ENCODE measurements at regions not wholly inside any gene's neighbourhood (a gene's known extent, or its start where the extent isn't known, plus 50 kb on each side); places are given as distances from the start of the nearest gene placed in this dataset.

DNA sequence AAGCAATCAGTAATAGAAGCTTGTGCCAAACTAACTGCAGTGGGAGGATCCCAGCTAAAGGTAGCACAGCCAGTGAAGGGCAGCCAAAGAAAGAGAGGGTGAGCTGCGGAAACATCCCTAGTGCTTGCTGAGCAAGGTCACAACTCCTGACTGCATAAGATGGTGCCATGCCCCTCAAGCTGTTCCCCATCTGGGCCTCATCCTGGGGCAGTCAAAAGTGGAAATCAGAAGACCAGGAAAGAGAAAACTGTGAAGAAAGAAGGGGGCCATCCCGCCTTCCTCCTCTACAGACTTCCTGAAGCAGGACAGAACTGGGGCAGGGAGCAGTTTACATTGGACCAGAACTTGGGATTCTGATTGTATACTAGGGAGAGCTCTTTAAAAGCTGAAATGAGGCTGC lies 159.2 kb downstream of the TNFSF13B start:
- TF ChIP-seq, protein P1, sequence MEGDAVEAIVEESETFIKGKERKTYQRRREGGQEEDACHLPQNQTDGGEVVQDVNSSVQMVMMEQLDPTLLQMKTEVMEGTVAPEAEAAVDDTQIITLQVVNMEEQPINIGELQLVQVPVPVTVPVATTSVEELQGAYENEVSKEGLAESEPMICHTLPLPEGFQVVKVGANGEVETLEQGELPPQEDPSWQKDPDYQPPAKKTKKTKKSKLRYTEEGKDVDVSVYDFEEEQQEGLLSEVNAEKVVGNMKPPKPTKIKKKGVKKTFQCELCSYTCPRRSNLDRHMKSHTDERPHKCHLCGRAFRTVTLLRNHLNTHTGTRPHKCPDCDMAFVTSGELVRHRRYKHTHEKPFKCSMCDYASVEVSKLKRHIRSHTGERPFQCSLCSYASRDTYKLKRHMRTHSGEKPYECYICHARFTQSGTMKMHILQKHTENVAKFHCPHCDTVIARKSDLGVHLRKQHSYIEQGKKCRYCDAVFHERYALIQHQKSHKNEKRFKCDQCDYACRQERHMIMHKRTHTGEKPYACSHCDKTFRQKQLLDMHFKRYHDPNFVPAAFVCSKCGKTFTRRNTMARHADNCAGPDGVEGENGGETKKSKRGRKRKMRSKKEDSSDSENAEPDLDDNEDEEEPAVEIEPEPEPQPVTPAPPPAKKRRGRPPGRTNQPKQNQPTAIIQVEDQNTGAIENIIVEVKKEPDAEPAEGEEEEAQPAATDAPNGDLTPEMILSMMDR (IDR thresholded peaks at IDR 0.05; ENCODE audit: unreplicated experiment), result no peak
- peaks cover 4% of the 10 kb centered on the region for H3K4me1 Mint-ChIP-seq (ENCODE audit: low read depth)
- DNase-seq (ENCODE audit: low spot score, unreplicated experiment), result no peak
- no peak overlapping the region for H3K4me3 Mint-ChIP-seq (ENCODE audit: low read depth)
- H3K9me3 Mint-ChIP-seq (ENCODE audit: low read depth), result no peaks in the 10 kb centered on the region
- no peaks in the 10 kb centered on the region for H3K27me3 Mint-ChIP-seq
- no peaks in the 10 kb centered on the region for H3K36me3 Mint-ChIP-seq (ENCODE audit: insufficient read depth)
- H3K27ac Mint-ChIP-seq, result no peak overlapping the region

DNA sequence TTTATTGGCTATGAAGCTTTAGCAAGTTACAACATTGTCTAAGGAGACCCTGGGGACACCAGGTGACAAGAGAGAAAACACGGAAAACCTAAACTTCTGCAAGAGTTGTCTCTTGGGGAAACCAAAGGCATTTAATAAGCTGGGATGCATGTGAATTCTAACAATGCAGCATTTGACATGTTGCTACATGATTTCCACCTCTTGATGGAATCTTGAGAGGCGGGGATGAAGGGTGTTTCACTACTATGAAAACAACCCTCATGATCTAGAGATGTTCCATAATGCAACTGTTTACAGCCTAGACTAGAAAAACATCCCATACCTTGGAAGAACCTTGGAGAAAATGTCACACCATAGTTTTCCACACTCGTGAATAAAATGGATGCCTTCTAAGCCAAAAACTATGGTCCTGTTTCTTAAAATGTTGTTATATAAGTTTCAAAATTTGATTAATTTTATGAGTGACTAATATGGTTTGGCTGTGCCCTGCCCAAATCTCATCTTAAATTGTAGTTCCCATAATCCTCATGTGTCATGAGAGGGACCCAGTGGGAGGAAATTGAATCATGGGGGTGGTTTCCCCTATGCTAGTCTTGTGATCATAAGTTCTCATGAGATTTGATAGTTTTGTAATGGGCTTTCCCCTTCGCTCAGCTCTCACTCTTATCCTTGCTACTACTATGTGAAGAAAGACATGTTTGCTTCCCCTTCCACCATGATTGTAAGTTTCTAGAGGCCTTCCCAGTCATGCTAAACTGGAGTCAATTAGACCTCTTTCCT lies 164.6 kb downstream of the TNFSF13B start:
- H3K27ac Mint-ChIP-seq, result no peak overlapping the region
- no peaks in the 10 kb centered on the region for H3K27me3 Mint-ChIP-seq
- no peaks in the 10 kb centered on the region for H3K36me3 Mint-ChIP-seq (ENCODE audit: insufficient read depth)
- TF ChIP-seq, protein P1 (IDR thresholded peaks at IDR 0.05; ENCODE audit: unreplicated experiment), result no peak
- DNase-seq (ENCODE audit: low spot score, unreplicated experiment), result no peak
- H3K4me1 Mint-ChIP-seq (ENCODE audit: low read depth), result peaks cover 4% of the 10 kb centered on the region
- H3K9me3 Mint-ChIP-seq (ENCODE audit: low read depth), result no peaks in the 10 kb centered on the region
- H3K4me3 Mint-ChIP-seq (ENCODE audit: low read depth), result no peak overlapping the region

DNA sequence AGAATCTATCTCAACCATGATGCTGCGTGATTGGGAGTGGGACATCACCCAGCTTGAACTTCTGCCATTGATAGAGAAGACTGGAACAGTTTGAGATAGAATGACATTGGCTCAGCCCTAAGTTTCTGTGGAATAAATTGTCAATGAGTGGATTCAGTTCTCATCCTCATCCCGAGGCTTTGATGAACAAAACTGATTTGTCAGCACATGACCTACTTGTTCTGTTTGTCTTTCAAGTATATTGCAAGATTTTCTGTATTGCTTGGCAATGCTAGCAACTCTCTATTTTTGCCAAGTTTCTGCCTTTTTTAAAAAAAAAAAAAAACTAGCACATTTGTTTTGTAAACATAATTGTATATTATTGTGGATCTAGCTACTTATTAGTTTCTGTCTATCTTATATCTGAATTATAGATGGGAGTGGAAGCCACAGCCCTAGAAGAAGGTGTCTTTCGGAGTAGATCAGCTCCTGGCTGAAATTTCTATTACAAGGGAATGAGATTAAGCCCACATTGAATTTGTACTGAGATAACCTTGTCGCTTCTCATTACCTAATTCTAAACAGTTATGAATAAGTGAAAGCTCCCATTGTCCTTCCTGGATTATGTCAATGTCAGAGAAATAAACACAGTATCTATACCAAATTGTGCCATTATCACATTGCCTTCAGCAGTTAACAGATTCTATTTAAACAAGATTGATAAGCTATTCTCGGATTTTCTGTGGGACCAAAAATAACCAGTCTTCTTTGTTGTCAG lies 166.1 kb downstream of the TNFSF13B start:
- H3K4me1 Mint-ChIP-seq (ENCODE audit: low read depth), result peaks cover 4% of the 10 kb centered on the region
- no peaks in the 10 kb centered on the region for H3K9me3 Mint-ChIP-seq (ENCODE audit: low read depth)
- no peak overlapping the region for H3K27ac Mint-ChIP-seq
- H3K36me3 Mint-ChIP-seq (ENCODE audit: insufficient read depth), result no peaks in the 10 kb centered on the region
- DNase-seq (ENCODE audit: low spot score, unreplicated experiment), result no peak
- TF ChIP-seq, protein P1 (IDR thresholded peaks at IDR 0.05; ENCODE audit: unreplicated experiment), result no peak
- no peaks in the 10 kb centered on the region for H3K27me3 Mint-ChIP-seq
- no peak overlapping the region for H3K4me3 Mint-ChIP-seq (ENCODE audit: low read depth)

DNA sequence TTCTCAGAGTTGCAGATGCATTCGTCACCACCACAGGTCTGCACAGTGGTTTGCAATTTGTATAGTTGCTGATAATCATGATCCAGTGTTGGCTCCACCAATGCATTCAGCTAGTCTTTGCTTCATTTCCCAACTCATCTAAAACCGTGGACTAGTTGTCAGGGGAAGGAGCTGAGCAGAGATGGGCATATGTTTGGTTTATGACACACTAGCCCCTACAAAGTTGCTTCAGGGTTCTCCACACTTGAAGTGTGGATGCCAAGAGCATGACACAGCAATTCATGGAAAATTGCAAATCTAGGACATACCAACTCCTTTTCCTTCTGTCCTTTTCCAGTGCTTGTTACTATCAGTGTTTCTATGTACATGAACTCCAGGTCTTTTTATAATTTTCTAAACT lies 168.0 kb downstream of the TNFSF13B start:
- DNase-seq (ENCODE audit: low spot score, unreplicated experiment), result no peak
- TF ChIP-seq, protein P1 (IDR thresholded peaks at IDR 0.05; ENCODE audit: unreplicated experiment), result no peak
- Mint-ChIP-seq H3K36me3 (ENCODE audit: insufficient read depth) (no peaks in the 10 kb centered on the region), H3K27me3 (no peaks in the 10 kb centered on the region), H3K4me3 (ENCODE audit: low read depth) (no peak overlapping the region), H3K4me1 (ENCODE audit: low read depth) (peaks cover 4% of the 10 kb centered on the region), H3K27ac (no peak overlapping the region), H3K9me3 (ENCODE audit: low read depth) (no peaks in the 10 kb centered on the region)

DNA sequence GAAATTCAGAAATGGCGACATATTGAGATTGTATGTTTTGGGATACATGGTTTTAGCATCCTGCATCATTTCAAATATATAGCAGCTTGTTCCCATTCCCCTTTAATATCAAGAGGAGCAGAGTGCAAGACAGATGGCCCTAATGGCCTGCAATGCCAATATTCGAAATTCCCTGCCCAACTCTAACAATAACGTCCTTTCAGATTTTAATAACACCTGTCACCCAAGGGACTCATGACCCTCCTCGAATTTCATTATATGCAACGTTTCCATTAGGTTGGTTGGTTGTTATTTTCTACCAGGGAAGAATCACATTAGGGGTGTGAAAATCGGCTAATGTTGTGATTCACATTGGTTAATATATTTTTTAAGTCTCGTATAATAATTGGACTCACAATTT lies 170.0 kb downstream of the TNFSF13B start:
- H3K27ac Mint-ChIP-seq, result no peak overlapping the region
- DNase-seq (ENCODE audit: low spot score, unreplicated experiment), result no peak
- H3K27me3 Mint-ChIP-seq, result no peaks in the 10 kb centered on the region
- TF ChIP-seq, protein P1 (IDR thresholded peaks at IDR 0.05; ENCODE audit: unreplicated experiment), result no peak
- no peak overlapping the region for H3K4me3 Mint-ChIP-seq (ENCODE audit: low read depth)
- no peaks in the 10 kb centered on the region for H3K36me3 Mint-ChIP-seq (ENCODE audit: insufficient read depth)
- peaks cover 7% of the 10 kb centered on the region for H3K4me1 Mint-ChIP-seq (ENCODE audit: low read depth)
- H3K9me3 Mint-ChIP-seq (ENCODE audit: low read depth), result no peaks in the 10 kb centered on the region

All from progenitor cell of endocrine pancreas (in vitro differentiated cells).